ENCODE measurements at regions not wholly inside any gene's neighbourhood (a gene's known extent, or its start where the extent isn't known, plus 50 kb on each side); places are given as distances from the start of the nearest gene placed in this dataset.

- Histone ChIP-seq H3K4me3 (ENCODE audit: low read depth, low read length) (no peak overlapping the region), H3K4me1 (no peaks in the 10 kb centered on the region)
Observed at GRCh38 chr13:80664950-80665349, 324.0 kb upstream of the SPRY2 start.

GRCh38 chr13:80663788-80664187, 322.9 kb upstream of the SPRY2 start:
- H3K36me3 ChIP-seq (ENCODE audit: control insufficient read depth, insufficient read depth, low read length): no peaks in the 10 kb centered on the region
- no peaks in the 10 kb centered on the region for H3K79me2 ChIP-seq
- H3K4me2 ChIP-seq (ENCODE audit: low read length): no peak overlapping the region
- no peak overlapping the region for H3K27ac ChIP-seq
- no peaks in the 10 kb centered on the region for H3K27me3 ChIP-seq (ENCODE audit: control insufficient read depth, insufficient read depth, low read length)
- H3K9me3 ChIP-seq (ENCODE audit: control insufficient read depth, low read length): no peaks in the 10 kb centered on the region
- no peak overlapping the region for H2AFZ ChIP-seq
- no peak for TF ChIP-seq CTCF (IDR thresholded peaks at IDR 0.05)
- H3K9ac ChIP-seq: no peak overlapping the region
- no peak overlapping the region for H3K4me3 ChIP-seq (ENCODE audit: low read depth, low read length)
- H3K4me1 ChIP-seq: no peaks in the 10 kb centered on the region

More at GRCh38 chr13:80664950-80665349, 324.0 kb upstream of the SPRY2 start:
- TF ChIP-seq CTCF (IDR thresholded peaks at IDR 0.05): no peak
- Histone ChIP-seq H3K27me3 (ENCODE audit: control insufficient read depth, insufficient read depth, low read length) (no peaks in the 10 kb centered on the region), H3K9ac (no peak overlapping the region), H3K36me3 (ENCODE audit: control insufficient read depth, insufficient read depth, low read length) (no peaks in the 10 kb centered on the region), H3K9me3 (ENCODE audit: control insufficient read depth, low read length) (no peaks in the 10 kb centered on the region), H3K79me2 (no peaks in the 10 kb centered on the region), H3K27ac (no peak overlapping the region), H3K4me2 (ENCODE audit: low read length) (no peak overlapping the region), H2AFZ (no peak overlapping the region)

- Histone ChIP-seq H3K79me2 (no peaks in the 10 kb centered on the region), H3K9ac (no peak overlapping the region), H3K27ac (no peak overlapping the region), H3K4me3 (ENCODE audit: low read depth, low read length) (no peak overlapping the region), H3K4me2 (ENCODE audit: low read length) (no peak overlapping the region), H3K36me3 (ENCODE audit: control insufficient read depth, insufficient read depth, low read length) (no peaks in the 10 kb centered on the region), H2AFZ (no peak overlapping the region), H3K27me3 (ENCODE audit: control insufficient read depth, insufficient read depth, low read length) (no peaks in the 10 kb centered on the region), H3K4me1 (no peaks in the 10 kb centered on the region), H3K9me3 (ENCODE audit: control insufficient read depth, low read length) (no peaks in the 10 kb centered on the region)
- no peak for TF ChIP-seq CTCF (IDR thresholded peaks at IDR 0.05)
Observed at GRCh38 chr13:80658705-80659104, 317.8 kb upstream of the SPRY2 start.

GRCh38 chr13:80656512-80656904, 315.6 kb upstream of the SPRY2 start:
- Histone ChIP-seq H3K4me2 (ENCODE audit: low read length) (no peak overlapping the region), H3K27ac (no peak overlapping the region)

More at GRCh38 chr13:80656512-80656904, 315.6 kb upstream of the SPRY2 start:
- no peak overlapping the region for H3K4me3 ChIP-seq (ENCODE audit: low read depth, low read length)
- no peaks in the 10 kb centered on the region for H3K27me3 ChIP-seq (ENCODE audit: control insufficient read depth, insufficient read depth, low read length)
- TF ChIP-seq CTCF (IDR thresholded peaks at IDR 0.05): no peak
- no peak overlapping the region for H3K9ac ChIP-seq
- H2AFZ ChIP-seq: no peak overlapping the region
- H3K9me3 ChIP-seq (ENCODE audit: control insufficient read depth, low read length): no peaks in the 10 kb centered on the region
- no peaks in the 10 kb centered on the region for H3K79me2 ChIP-seq
- H3K4me1 ChIP-seq: no peaks in the 10 kb centered on the region
- no peaks in the 10 kb centered on the region for H3K36me3 ChIP-seq (ENCODE audit: control insufficient read depth, insufficient read depth, low read length)
